ENCODE measurements at regions not wholly inside any gene's neighbourhood (a gene's known extent, or its start where the extent isn't known, plus 50 kb on each side); places are given as distances from the start of the nearest gene placed in this dataset.

DNA sequence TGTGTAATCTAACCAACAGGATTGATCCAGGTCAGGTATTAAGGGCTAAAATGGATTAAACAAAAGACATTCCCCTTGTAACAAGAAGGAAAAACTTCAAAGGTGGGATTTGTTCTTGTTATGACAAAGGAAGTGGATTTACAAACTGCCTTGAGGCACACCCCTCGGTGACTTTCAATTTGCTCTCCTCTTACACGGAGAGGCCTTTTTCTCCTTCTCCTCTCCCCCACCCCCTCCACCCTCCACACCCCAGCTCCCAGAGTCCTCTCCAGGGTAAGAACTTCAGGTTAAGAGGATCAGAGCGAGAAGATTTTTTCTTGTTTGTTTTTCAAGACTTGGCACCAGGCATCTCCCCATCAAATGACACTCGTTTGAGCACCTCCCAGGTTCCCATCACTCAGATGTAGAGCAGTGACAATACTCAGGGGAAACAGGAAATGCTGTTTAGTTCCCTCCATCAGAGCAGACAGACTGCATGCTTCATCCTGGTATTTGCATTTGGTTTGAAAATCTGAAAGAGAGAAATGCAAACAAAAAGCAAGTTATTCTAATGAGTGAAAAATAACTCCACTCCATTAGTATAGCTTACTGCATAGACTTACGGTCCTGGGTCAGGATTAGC is 77.6 kb upstream of the TMEM260 start:
- TF ChIP-seq RAD21 (IDR thresholded peaks at IDR 0.05; ENCODE audit: low read depth): no peak
- TF ChIP-seq EP300 (IDR thresholded peaks at IDR 0.05; ENCODE audit: borderline replicate concordance): no peak
- TF ChIP-seq, protein P1, sequence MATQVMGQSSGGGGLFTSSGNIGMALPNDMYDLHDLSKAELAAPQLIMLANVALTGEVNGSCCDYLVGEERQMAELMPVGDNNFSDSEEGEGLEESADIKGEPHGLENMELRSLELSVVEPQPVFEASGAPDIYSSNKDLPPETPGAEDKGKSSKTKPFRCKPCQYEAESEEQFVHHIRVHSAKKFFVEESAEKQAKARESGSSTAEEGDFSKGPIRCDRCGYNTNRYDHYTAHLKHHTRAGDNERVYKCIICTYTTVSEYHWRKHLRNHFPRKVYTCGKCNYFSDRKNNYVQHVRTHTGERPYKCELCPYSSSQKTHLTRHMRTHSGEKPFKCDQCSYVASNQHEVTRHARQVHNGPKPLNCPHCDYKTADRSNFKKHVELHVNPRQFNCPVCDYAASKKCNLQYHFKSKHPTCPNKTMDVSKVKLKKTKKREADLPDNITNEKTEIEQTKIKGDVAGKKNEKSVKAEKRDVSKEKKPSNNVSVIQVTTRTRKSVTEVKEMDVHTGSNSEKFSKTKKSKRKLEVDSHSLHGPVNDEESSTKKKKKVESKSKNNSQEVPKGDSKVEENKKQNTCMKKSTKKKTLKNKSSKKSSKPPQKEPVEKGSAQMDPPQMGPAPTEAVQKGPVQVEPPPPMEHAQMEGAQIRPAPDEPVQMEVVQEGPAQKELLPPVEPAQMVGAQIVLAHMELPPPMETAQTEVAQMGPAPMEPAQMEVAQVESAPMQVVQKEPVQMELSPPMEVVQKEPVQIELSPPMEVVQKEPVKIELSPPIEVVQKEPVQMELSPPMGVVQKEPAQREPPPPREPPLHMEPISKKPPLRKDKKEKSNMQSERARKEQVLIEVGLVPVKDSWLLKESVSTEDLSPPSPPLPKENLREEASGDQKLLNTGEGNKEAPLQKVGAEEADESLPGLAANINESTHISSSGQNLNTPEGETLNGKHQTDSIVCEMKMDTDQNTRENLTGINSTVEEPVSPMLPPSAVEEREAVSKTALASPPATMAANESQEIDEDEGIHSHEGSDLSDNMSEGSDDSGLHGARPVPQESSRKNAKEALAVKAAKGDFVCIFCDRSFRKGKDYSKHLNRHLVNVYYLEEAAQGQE (IDR thresholded peaks at IDR 0.05; ENCODE audit: low read depth): no peak
- TF ChIP-seq, protein P2, sequence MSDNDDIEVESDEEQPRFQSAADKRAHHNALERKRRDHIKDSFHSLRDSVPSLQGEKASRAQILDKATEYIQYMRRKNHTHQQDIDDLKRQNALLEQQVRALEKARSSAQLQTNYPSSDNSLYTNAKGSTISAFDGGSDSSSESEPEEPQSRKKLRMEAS (IDR thresholded peaks at IDR 0.05): no peak
- no peak for TF ChIP-seq CREB1 (IDR thresholded peaks at IDR 0.05; ENCODE audit: low read depth)
- TF ChIP-seq TAF1 (IDR thresholded peaks at IDR 0.05; ENCODE audit: low read depth): no peak
- no peak for TF ChIP-seq YY1 (IDR thresholded peaks at IDR 0.05; ENCODE audit: low read depth)
